GM19239 (cell line): ENCODE measurements at regions not wholly inside any gene's neighbourhood (a gene's known extent, or its start where the extent isn't known, plus 50 kb on each side); places are given as distances from the start of the nearest gene placed in this dataset.
"Not testable (repeated sequence)": the region's sequence is repeated elsewhere in the genome, so short reads cannot be mapped to it uniquely, and the experiment has no call there.

ENCODE experiments used
- DNase-seq: peaks from one replicate; pipeline ENCODE4 v3.0.0; 2011; ENCODE audit warnings: low spot score; ENCODE audit not compliant: insufficient read length
- FAIRE-seq: peaks from 2 replicates; lab custom pipeline; 2011; peaks lifted over from hg19 to GRCh38; lab: Jason Lieb, UNC

DNA sequence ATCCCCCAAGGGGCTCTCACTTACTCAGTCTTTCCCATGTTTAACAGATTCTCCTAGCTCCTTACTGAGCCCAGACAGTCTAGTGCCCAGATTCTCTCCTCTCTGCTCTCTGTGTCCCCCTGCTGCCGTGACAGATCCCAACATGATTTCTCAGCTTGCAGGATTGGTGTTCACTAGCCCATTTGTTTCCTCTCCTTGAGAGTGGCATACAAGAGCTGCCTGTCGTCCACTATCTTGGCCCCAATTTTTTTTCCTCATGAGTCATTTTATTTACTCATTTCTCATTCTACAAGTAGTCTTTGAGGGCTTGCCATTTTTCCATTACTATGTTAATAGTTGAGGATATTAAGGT lies 199.9 kb upstream of the FN1 start:
- FAIRE-seq (no peak), DNase-seq (no peak)

- FAIRE-seq (no peak), DNase-seq (no peak)
These were observed 199.4 kb upstream of the FN1 start for GRCh38 chr2:215635071-215635787.

GRCh38 chr2:215633360-215633759 lies 197.5 kb upstream of the FN1 start:
- no peak for FAIRE-seq
- DNase-seq, result no peak

GRCh38 chr2:215631696-215632095 lies 195.8 kb upstream of the FN1 start:
- DNase-seq (no peak), FAIRE-seq (no peak)

GRCh38 chr2:215630796-215631195 lies 194.9 kb upstream of the FN1 start:
- not testable (repeated sequence) for DNase-seq, FAIRE-seq

DNA sequence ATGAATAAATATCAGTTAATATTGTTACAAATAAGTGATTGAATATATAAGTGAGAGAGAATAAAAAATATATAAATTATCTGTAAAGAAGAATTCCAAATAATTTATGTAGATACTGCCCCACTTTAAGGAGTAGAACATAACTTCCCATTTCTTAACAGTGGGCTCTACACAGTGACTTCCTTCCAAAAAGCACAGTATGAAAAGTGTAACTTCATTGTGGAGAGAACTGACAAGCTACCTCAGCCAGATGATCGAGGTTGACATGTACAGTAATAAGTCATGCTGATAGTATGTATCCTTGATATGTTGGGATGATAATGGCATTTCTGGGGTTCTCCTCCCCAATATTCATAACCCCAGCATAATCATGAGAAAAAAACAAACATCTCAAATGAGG lies 191.9 kb upstream of the FN1 start:
- DNase-seq, result no peak
- no peak for FAIRE-seq

- FAIRE-seq (no peak), DNase-seq (no peak)
These were observed 191.0 kb upstream of the FN1 start for GRCh38 chr2:215626812-215627281.

DNA sequence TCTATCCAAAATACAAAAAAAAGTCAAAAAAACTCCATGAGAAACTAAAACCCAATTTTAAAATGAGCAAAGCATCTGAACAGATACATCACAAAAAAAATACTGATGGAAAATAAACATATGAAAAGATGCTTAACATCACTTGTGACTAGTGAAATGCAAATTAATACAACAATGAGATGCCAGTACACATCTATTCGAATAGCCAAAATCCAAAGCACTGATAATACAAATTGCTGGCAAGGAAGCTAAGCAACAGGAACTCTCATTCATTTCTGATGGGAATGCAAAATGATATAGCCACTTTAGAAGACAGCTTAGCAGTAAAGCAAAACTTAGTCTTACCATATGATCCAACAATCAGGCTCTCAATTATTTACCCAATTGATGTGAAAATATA lies 190.2 kb upstream of the FN1 start:
- FAIRE-seq, result no peak
- DNase-seq, result no peak

DNA sequence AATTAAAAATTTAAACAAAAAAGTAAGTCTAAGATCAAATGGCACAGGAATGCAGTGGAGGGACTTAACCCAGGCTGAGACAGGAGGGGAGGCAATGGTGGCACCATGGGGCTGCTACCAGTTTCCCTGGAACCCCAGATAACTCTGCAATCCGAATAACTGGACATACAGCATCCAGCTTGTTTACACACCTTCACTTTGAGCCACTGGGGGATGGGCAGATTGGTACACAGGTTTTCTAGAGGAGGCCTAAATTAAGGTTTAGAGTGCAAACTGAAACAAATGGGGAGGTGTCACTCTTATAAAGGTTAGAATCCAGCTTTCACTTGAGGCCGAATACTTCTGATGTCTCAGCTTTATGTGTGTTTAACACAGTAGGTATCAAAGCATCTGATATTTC lies 189.3 kb upstream of the FN1 start:
- DNase-seq (no peak), FAIRE-seq (no peak)

GRCh38 chr2:215624423-215624829 lies 188.6 kb upstream of the FN1 start:
- FAIRE-seq, result no peak
- no peak for DNase-seq

DNA sequence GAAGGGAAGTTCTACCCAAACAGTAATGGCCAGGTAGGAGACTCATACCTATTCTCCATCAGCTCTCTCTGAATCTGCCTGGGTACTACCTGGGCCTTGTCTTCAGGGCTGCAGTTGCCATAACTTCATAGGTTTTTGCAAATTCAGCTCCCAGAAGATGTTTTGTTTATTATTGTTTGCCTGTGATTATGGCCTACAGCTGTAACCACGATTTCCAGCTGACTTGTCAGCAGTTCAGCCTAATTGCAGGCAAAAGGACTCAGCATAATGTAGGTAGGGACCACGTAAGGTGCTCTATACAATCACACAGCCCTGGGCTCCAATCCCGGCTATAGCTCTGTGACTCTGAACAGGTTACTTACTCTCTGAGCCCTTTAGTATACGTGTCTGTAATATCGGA lies 187.0 kb upstream of the FN1 start:
- no peak for DNase-seq
- no peak for FAIRE-seq

DNA sequence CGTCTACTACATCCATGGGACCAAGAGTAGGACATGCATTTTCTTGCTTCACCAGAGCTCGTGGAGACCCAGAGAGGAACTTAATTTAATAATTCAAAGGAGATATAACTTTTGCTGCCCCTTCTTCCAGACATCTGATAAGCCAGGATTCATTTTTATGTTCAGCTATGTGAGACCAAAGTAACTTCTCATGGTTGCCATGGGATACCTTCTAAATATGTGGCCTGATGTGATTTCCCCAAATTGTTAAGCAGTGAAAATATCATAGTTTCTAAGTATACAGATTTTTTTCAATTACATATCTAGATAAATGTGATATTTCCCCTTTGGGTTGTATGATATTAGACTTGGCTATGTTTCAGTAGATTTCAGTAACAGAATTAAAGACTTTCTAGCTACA lies 185.5 kb upstream of the FN1 start:
- no peak for FAIRE-seq
- DNase-seq, result no peak

GRCh38 chr2:215620528-215620927 lies 184.7 kb upstream of the FN1 start:
- FAIRE-seq (no peak), DNase-seq (no peak)

GRCh38 chr2:215619989-215620388 lies 184.1 kb upstream of the FN1 start:
- FAIRE-seq (no peak), DNase-seq (no peak)

DNA sequence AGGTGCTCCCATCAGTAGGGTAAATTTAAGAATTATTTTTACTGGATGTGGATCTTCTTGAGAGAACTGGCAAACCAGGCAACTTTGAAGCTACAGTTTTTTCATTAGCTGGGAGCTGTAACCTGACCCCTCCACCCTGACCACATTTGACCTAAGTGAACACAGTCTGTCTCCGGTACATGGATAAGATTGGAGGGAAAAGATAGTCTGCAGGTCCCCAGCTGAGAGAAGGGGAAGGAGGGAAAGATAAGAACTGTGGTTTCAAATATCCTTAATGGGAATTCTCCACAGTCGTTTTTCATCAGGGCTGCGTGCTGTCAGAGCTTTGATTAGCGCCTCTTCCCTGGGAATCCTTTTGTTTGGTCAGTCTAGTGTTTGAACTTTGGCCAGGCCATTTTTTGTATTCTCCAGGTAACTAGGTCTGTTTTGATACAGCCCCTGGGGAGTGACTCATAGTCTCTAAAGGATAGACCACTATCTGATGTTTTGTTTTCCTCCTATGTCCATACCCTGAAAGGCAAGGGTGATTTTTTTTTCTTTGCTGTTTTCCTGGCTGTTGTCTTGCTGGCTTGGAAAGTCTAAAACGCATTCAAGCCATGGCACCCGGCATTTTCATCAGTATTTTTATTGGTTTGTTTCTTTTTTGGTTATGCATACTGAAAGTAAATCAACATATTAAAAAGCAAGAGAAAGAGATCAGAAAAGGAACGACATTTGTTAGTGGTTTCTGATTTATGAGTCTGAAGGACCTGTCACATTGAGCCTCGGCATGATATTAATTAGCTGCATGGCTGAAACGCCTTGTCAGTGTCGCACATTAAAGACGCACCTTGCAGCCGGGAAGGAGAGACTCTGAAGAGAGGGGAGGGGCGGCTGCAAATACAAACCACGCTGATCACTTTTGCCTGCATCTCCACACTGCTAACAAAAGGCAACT lies 183.4 kb upstream of the FN1 start:
- FAIRE-seq (no peak), DNase-seq (no peak)

DNA sequence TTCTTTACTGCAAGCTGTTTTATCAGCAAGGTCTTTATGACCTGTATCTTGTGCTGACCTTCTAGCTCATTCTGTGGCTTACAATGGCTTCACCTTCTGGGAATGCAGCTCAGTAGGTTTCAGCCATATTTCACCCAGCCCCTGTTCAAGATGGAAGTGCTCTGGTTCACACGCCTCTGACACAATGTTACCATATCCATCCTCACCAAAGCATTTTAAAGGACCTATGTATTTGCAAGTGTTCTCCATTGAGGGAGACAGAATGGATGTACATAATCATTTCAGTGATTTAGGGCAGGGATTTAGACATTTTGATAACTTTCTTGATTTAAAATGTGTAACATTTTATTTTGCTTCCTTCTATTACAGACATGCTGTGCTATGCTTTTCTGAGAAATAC lies 182.3 kb upstream of the FN1 start:
- FAIRE-seq (no peak), DNase-seq (no peak)

DNA sequence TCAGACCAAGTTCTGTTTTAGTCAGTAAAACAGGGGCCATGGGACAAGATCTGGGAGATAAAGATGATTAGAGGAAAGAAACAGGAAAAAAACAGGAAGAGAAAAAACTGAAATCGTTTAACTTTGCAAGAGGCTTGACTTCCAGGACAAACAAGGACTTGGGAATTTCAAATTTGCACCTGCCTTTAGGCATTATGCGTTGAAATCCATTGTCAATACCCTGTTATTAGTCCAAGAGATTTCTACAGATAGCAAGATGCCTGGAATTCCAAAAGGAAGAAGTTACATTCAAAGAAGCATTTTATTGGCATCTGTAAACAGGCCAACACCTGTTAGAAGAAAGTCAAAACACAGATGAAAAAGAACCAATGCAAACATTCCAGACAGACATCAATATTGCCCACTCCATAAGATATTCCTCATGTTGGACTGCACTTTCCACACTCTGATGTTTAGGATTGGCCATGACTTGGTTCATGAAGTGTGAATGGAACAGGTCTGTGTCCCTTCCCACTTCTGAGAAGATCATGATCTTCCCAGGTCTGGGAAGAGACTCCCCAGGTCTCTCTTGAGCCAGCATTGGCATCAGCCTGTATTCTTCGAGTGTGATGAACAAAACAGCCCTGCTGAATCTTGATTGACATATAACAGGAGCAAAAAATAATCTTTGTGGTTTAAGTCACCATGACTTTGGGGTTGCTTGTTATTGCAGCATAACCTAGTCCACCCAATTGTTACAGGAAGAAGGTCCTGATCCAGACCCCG lies 181.4 kb upstream of the FN1 start:
- FAIRE-seq, result no peak
- no peak for DNase-seq

DNA sequence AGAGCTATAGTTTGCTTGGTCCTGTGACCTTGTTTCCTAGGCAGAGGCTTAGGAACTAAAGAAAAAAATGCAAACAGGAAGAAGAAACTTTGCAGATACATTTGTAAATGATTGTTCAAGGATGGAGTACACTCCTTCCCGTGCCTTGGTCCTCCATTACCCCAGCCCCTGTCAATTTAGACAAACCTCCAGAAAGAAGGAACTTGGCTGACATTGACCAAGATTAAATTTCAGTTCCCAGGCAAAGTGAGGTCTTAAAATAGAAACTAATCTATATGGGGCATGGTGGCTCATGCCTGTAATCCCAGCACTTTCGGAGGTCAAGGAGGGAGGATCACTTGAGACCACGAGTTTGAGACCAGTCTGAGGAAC lies 179.9 kb upstream of the FN1 start:
- FAIRE-seq (no peak), DNase-seq (no peak)

DNA sequence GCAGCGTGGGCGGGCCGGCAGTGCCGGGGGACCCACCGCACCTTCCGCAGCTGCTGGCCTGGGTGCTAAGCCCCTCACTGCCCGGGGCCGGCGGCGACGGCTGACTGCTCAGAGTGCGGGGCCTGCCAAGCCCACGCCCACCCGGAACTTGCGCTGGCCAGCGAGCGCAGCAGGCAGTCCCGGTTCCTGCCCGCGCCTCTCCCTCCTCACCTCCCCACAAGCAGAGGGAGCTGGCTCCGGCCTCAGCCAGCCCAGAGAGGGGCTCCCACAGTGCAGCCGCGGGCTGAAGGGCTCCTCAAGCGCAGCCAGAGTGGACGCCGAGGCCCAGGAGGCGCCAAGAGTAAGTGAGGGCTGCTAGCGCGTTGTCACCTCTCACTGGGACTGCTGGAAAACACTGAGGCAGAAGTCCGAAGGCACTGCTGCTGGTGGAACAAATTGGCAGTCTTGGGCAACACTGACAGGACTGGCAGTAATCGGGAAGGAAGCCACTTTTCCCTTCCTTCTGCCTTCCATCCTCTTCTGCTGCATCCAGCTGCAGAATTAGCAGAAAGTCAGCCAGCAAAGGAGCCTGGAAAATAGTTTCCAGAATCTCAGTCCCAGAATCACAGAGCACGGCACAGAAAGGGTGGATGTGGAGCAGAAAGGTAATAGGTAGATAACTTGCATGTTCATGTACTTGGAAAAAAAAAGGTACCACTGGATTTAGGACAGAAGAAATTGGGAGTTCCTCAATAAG lies 179.4 kb upstream of the FN1 start:
- FAIRE-seq (no peak), DNase-seq (no peak)

GRCh38 chr2:215614296-215614695 lies 178.4 kb upstream of the FN1 start:
- no peak for DNase-seq
- no peak for FAIRE-seq
